Left ventricle myocardium inferior (tissue), 1 donor: ENCODE measurements at regions not wholly inside any gene's neighbourhood (a gene's known extent, or its start where the extent isn't known, plus 50 kb on each side); places are given as distances from the start of the nearest gene placed in this dataset.

Source experiments
- DNase-seq: peaks from one replicate; pipeline ENCODE4 v3.0.0-alpha.2; 2020
- H3K27ac ChIP-seq: fragments of 200-600 bp; replicated peaks from 2 replicates; pipeline ENCODE4 v1.8.0; 2021
- H3K27me3 ChIP-seq: fragments of 200-600 bp; 2 replicates; pipeline ENCODE4 v1.8.0; 2021; ENCODE audit warnings: low read depth
- H3K36me3 ChIP-seq: fragments of 200-600 bp; 2 replicates; pipeline ENCODE4 v1.8.0; 2021
- H3K4me1 ChIP-seq: fragments of 200-600 bp; 2 replicates; pipeline ENCODE4 v1.8.0; 2021
- H3K4me3 ChIP-seq: fragments of 200-600 bp; 2 replicates; pipeline ENCODE4 v1.8.0; 2021; ENCODE audit warnings: mild to moderate bottlenecking, moderate library complexity
- H3K9me3 ChIP-seq: fragments of 200-600 bp; replicated peaks from 2 replicates; pipeline ENCODE4 v1.8.0; 2021
- intact Hi-C: fragments of 100-400 bp; cut with micrococcal nuclease; formaldehyde crosslinking; loops from one replicate; pipeline ENCODE4 v1.11.0; 2022
- TF ChIP-seq, protein P1 (sequence below): fragments of 200-600 bp; IDR thresholded peaks from 2 replicates; pipeline ENCODE4 v1.8.0; 2021; ENCODE audit warnings: antibody characterized with exemption, mild to moderate bottlenecking, borderline replicate concordance
- donor health status: DM: no; HTN: yes; CAD: no; lungs with severe emphysema.

DNA sequence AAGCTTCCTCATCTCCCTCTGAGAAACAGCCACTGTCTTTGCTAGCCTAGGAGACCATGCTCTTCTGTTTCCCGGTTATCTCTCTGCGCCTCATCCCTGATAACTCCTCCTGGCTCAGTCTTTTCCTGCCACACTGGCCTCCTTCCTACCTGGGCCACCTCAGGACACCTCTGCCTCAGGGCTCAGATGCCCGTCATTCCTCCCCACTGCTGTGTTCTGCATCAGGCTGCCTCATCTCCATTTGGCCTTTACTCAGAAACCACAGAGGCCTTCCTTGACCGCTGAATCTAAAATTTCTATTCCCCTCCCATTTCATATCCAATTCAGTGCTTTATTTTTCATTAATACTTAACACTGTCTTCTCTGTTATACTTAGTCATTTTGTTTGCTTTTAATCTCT lies 311.0 kb upstream of the RGS6 start:
- H3K9me3 ChIP-seq = no peaks in the 10 kb centered on the region
- H3K4me1 ChIP-seq = no peaks in the 10 kb centered on the region
- DNase-seq = no peak
- H3K27ac ChIP-seq = no peak overlapping the region
- TF ChIP-seq, protein P1, sequence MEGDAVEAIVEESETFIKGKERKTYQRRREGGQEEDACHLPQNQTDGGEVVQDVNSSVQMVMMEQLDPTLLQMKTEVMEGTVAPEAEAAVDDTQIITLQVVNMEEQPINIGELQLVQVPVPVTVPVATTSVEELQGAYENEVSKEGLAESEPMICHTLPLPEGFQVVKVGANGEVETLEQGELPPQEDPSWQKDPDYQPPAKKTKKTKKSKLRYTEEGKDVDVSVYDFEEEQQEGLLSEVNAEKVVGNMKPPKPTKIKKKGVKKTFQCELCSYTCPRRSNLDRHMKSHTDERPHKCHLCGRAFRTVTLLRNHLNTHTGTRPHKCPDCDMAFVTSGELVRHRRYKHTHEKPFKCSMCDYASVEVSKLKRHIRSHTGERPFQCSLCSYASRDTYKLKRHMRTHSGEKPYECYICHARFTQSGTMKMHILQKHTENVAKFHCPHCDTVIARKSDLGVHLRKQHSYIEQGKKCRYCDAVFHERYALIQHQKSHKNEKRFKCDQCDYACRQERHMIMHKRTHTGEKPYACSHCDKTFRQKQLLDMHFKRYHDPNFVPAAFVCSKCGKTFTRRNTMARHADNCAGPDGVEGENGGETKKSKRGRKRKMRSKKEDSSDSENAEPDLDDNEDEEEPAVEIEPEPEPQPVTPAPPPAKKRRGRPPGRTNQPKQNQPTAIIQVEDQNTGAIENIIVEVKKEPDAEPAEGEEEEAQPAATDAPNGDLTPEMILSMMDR = no peak
- intact Hi-C loops = no loop called here
- peaks cover 6% of the 10 kb centered on the region for H3K36me3 ChIP-seq
- H3K27me3 ChIP-seq = no peaks in the 10 kb centered on the region
- H3K4me3 ChIP-seq = no peak overlapping the region

DNA sequence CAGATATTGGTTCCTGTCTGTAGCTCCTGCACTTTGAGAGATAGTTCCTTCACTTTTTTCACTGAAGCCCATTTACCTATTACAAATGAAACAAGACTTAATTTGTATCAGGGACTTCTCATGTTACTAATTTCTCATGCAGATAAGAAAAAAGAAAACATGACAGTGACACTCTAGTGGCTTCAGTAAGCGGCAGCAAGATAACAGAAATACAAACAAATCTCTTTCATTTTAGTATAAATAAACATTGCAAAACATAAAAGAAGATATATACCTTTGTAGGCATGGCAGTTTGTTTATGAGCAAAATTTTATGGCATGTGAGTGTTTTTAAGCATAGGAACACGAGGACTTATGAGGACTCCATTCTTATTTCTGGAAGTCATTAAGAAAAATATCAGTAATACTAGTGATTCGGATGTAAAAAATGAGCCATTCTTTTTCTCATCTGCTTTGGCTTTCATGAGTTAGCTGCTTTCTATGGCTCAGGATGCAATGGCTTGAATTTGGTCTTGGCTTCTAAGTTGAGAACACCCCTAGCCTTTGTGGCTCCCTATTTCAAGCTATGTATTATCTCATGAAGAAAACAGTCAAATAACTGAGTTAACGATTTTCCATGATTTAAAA lies 310.1 kb upstream of the RGS6 start:
- TF ChIP-seq, protein P1 = no peak
- Histone ChIP-seq H3K4me1 (no peaks in the 10 kb centered on the region), H3K9me3 (no peaks in the 10 kb centered on the region), H3K27ac (no peak overlapping the region), H3K27me3 (no peaks in the 10 kb centered on the region), H3K4me3 (no peak overlapping the region), H3K36me3 (peaks cover 6% of the 10 kb centered on the region)
- DNase-seq = no peak
- intact Hi-C loops = no loop called here

DNA sequence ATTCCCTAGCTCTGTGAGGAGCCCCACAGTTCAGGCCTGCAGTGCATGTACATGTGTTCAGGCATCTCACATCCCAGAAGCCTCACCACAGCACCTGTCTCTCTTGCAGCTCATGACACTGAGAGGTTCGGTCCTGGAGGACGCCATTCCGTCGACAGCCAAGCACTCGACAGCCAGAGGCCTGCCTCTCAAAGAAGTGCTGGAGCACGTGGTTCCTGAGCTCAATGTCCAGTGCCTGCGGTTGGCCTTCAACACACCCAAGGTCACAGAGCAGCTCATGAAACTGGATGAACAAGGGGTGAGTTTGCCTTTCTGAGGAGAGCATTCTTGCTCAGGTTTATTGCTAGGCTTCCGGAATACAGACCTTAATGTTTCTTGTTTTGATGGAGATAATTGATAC lies 308.3 kb upstream of the RGS6 start:
- Histone ChIP-seq H3K36me3 (peaks cover 6% of the 10 kb centered on the region), H3K9me3 (no peaks in the 10 kb centered on the region), H3K4me1 (no peaks in the 10 kb centered on the region), H3K4me3 (no peak overlapping the region), H3K27ac (no peak overlapping the region), H3K27me3 (no peaks in the 10 kb centered on the region)
- no peak for DNase-seq
- intact Hi-C loops = no loop called here
- TF ChIP-seq, protein P1 = no peak

GRCh38 chr14:71625175-71625574 lies 307.1 kb upstream of the RGS6 start:
- Histone ChIP-seq H3K4me3 (no peak overlapping the region), H3K4me1 (no peaks in the 10 kb centered on the region), H3K9me3 (no peaks in the 10 kb centered on the region), H3K36me3 (no peaks in the 10 kb centered on the region), H3K27ac (no peak overlapping the region), H3K27me3 (no peaks in the 10 kb centered on the region)
- TF ChIP-seq, protein P1 = no peak
- DNase-seq = no peak
- intact Hi-C loops = no loop called here

DNA sequence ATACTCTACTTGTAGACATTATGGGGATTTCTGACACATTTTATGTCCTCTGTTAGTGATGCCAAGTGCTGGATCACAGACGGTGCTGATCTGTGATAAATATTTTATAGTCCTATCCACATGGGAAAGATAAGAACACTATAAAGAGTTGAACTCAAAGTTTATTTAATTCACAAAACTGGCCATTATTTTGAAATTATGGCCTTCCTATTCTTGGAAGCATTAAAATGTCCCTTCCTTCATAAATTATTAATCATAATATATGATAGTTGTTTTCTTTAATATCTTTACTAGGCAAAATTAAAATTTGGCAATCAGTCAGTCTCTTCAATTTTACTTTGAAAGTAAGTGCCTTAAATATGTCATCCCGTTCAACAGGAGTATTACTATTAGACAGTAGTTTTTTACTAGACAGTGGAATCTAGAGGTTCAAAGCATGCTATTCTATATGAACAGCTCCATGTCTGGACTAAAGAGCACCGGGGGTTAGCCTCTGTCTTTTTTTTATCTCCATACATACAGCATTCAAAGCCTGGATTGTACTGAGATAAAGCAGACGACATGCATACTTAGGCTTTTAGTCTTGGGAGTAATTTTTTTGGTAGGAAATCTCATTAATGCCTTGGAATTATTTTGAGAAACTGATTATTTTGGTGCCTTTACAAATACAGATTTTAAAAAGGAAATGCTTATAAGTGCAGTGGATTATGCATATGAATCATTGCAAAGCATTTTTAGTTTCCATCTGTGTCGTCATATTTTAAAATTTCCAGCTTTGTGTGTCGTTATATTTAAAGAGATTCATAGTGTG lies 306.1 kb upstream of the RGS6 start:
- DNase-seq = no peak
- H3K36me3 ChIP-seq = no peaks in the 10 kb centered on the region
- intact Hi-C loops = no loop called here
- H3K4me3 ChIP-seq = no peak overlapping the region
- no peaks in the 10 kb centered on the region for H3K4me1 ChIP-seq
- H3K9me3 ChIP-seq = no peaks in the 10 kb centered on the region
- H3K27ac ChIP-seq = no peak overlapping the region
- TF ChIP-seq, protein P1 = no peak
- H3K27me3 ChIP-seq = no peaks in the 10 kb centered on the region
